H1 (cell line): ENCODE measurements at regions not wholly inside any gene's neighbourhood (a gene's known extent, or its start where the extent isn't known, plus 50 kb on each side); places are given as distances from the start of the nearest gene placed in this dataset.
"Not testable (repeated sequence)": the region's sequence is repeated elsewhere in the genome, so short reads cannot be mapped to it uniquely, and the experiment has no call there.

ENCODE experiments used
- CTCF ChIA-PET: fragments of 300-600 bp; sonication (Branson Sonifier 250); formaldehyde crosslinking; loops from one replicate; lab custom pipeline; 2021; ENCODE audit not compliant: partially characterized antibody; lab: Charles Lee
- POLR2A ChIA-PET: fragments of 300-600 bp; sonication (Branson Sonifier 250); formaldehyde crosslinking; loops from one replicate; lab custom pipeline; 2021; ENCODE audit warnings: inconsistent platforms; ENCODE audit not compliant: partially characterized antibody; lab: Charles Lee
- DNase-seq, 2 experiments: peaks; one replicate each; pipeline versions ENCODE4 v3.0.0 to v3.0.0-alpha.2; 2010 to 2022; ENCODE audit warnings: low spot score in 2 of 2, low read depth in 1 of 2, mixed read lengths in 1 of 2
- FAIRE-seq: peaks from 2 replicates; lab custom pipeline; 2011; peaks lifted over from hg19 to GRCh38; lab: Jason Lieb, UNC
- H2AFZ ChIP-seq: 2 replicates; pipeline ENCODE4 v1.8.1; 2012; ENCODE audit warnings: low read length, inconsistent platforms
- H2AK5ac ChIP-seq: 2 replicates; pipeline ENCODE4 v1.6.1; 2013; ENCODE audit warnings: low read depth, low read length
- H2BK120ac ChIP-seq: replicated peaks from 2 replicates; pipeline ENCODE3; 2013; ENCODE audit warnings: low read depth, low read length, inconsistent platforms
- H2BK12ac ChIP-seq: 2 replicates; pipeline ENCODE4 v1.6.1; 2013; ENCODE audit warnings: low read depth, low read length
- H2BK15ac ChIP-seq: 2 replicates; pipeline ENCODE4 v1.6.1; 2013; ENCODE audit warnings: low read length
- H2BK20ac ChIP-seq: 2 replicates; pipeline ENCODE4 v1.6.1; 2013; ENCODE audit warnings: low read length
- H2BK5ac ChIP-seq: 2 replicates; pipeline ENCODE4 v1.6.1; 2013; ENCODE audit warnings: low read depth, low read length
- H3K14ac ChIP-seq: 2 replicates; pipeline ENCODE4 v1.6.1; 2013; ENCODE audit warnings: inconsistent platforms; ENCODE audit not compliant: insufficient read length
- H3K18ac ChIP-seq: 2 replicates; pipeline ENCODE4 v1.6.1; 2013; ENCODE audit warnings: low read length; ENCODE audit errors: extremely low read depth
- H3K23ac ChIP-seq: 2 replicates; pipeline ENCODE4 v1.6.1; 2013; ENCODE audit warnings: inconsistent platforms; ENCODE audit not compliant: insufficient read length
- H3K23me2 ChIP-seq: 2 replicates; pipeline ENCODE4 v1.6.1; 2013; ENCODE audit warnings: low read depth, low read length
- H3K27ac ChIP-seq: 2 replicates; pipeline ENCODE4 v1.6.1; 2011; ENCODE audit warnings: low read depth, low read length, inconsistent platforms
- H3K27me3 ChIP-seq, 4 experiments: replicated peaks in 1 of 4; 1 replicate in 1 of 4; 2 replicates in 3 of 4; pipeline versions ENCODE4 v1.6.1 to v1.8.1; 2011 to 2013; ENCODE audit warnings: low read length in 3 of 4, mild to moderate bottlenecking in 3 of 4, inconsistent platforms in 2 of 4, mixed read lengths in 2 of 4, moderate library complexity in 1 of 4; ENCODE audit not compliant: control insufficient read depth in 3 of 4, insufficient read depth in 3 of 4; ENCODE audit errors: extremely low read depth in 1 of 4
- H3K36me3 ChIP-seq, 4 experiments: 2 replicates each; pipeline versions ENCODE4 v1.6.1 to v1.8.1; 2011 to 2013; ENCODE audit warnings: mild to moderate bottlenecking in 4 of 4, low read length in 3 of 4, moderate library complexity in 2 of 4, control low read depth in 1 of 4, inconsistent platforms in 1 of 4; ENCODE audit not compliant: insufficient read depth in 4 of 4, control insufficient read depth in 2 of 4
- H3K4ac ChIP-seq: replicated peaks from 2 replicates; pipeline ENCODE3; 2013; ENCODE audit warnings: low read length, low read depth, mixed read lengths, inconsistent platforms; ENCODE audit not compliant: insufficient read length
- H3K4me1 ChIP-seq, 4 experiments: replicated peaks in 1 of 4; 1 replicate in 1 of 4; 2 replicates in 3 of 4; pipeline versions ENCODE4 v1.6.1 to v1.8.1; 2011 to 2013; ENCODE audit warnings: low read length in 3 of 4, inconsistent platforms in 2 of 4, mixed read lengths in 1 of 4; ENCODE audit not compliant: insufficient read depth in 4 of 4, control insufficient read depth in 3 of 4
- H3K4me2 ChIP-seq, 2 experiments: 2 replicates each; pipeline versions ENCODE4 v1.6.1 to v1.8.1; 2011 to 2013; ENCODE audit warnings: low read depth in 2 of 2, low read length in 2 of 2, control low read depth in 1 of 2, inconsistent platforms in 1 of 2, mild to moderate bottlenecking in 1 of 2; ENCODE audit not compliant: insufficient read depth in 1 of 2
- H3K4me3 ChIP-seq, 4 experiments: fragments of 200-600, 300-600 bp in 1 of 4; sonication (generic), shearing (Covaris generic), sonication (Bioruptor Twin) in 1 of 4; 2 replicates each; pipeline versions ENCODE4 v1.5.1 to v1.8.1; 2011 to 2016; ENCODE audit warnings: low read length in 4 of 4, low read depth in 3 of 4, control low read depth in 2 of 4, inconsistent platforms in 2 of 4, mild to moderate bottlenecking in 2 of 4, mixed read lengths in 1 of 4, moderate library complexity in 1 of 4; ENCODE audit not compliant: insufficient read depth in 2 of 4; ENCODE audit errors: extremely low read depth in 1 of 4
- H3K56ac ChIP-seq: replicated peaks from 2 replicates; pipeline ENCODE3; 2013; ENCODE audit warnings: low read depth, mild to moderate bottlenecking, mixed read lengths, low read length, inconsistent platforms; ENCODE audit not compliant: insufficient read length
- H3K79me1 ChIP-seq: 2 replicates; pipeline ENCODE4 v1.6.1; 2013; ENCODE audit warnings: low read depth, low read length, control low read depth
- H3K79me2 ChIP-seq, 2 experiments: 2 replicates each; pipeline versions ENCODE4 v1.6.1 to v1.8.1; 2012 to 2013; ENCODE audit warnings: low read length in 2 of 2, mild to moderate bottlenecking in 2 of 2, inconsistent platforms in 1 of 2; ENCODE audit not compliant: insufficient read depth in 2 of 2, control insufficient read depth in 1 of 2
- H3K9ac ChIP-seq, 4 experiments: replicated peaks in 1 of 4; 1 replicate in 1 of 4; 2 replicates in 3 of 4; pipeline versions ENCODE4 v1.6.1 to v1.8.1; 2011 to 2013; ENCODE audit warnings: low read depth in 3 of 4, low read length in 3 of 4, control low read depth in 2 of 4, mild to moderate bottlenecking in 2 of 4, moderate library complexity in 2 of 4, inconsistent platforms in 1 of 4; ENCODE audit errors: extremely low read depth in 1 of 4
- H3K9me3 ChIP-seq, 2 experiments: 2 replicates each; pipeline versions ENCODE4 v1.6.1 to v1.8.1; 2012 to 2013; ENCODE audit warnings: mild to moderate bottlenecking in 2 of 2, moderate library complexity in 2 of 2, control low read depth in 1 of 2, inconsistent platforms in 1 of 2, low read depth in 1 of 2, low read length in 1 of 2, mixed read lengths in 1 of 2; ENCODE audit not compliant: insufficient read depth in 2 of 2
- H4K20me1 ChIP-seq, 2 experiments: replicated peaks in 1 of 2; 2 replicates each; pipeline versions ENCODE3 to v1.8.1; 2011 to 2013; ENCODE audit warnings: inconsistent platforms in 2 of 2, low read length in 2 of 2, mild to moderate bottlenecking in 1 of 2; ENCODE audit not compliant: insufficient read depth in 2 of 2, control insufficient read depth in 1 of 2
- H4K5ac ChIP-seq: 2 replicates; pipeline ENCODE4 v1.6.1; 2013; ENCODE audit warnings: low read length, low read depth, mixed read lengths, inconsistent platforms; ENCODE audit not compliant: insufficient read length
- H4K8ac ChIP-seq: 2 replicates; pipeline ENCODE4 v1.8.0; 2013; ENCODE audit warnings: mild to moderate bottlenecking, moderate library complexity, low read length, inconsistent platforms; ENCODE audit not compliant: insufficient read depth; ENCODE audit errors: extremely low read depth
- H4K91ac ChIP-seq: replicated peaks from 2 replicates; pipeline ENCODE3; 2013; ENCODE audit warnings: low read length, mixed read lengths, inconsistent platforms; ENCODE audit not compliant: insufficient read length
- WGBS, 2 experiments: shearing (Covaris generic) in 1 of 2; methylation state at CpG; one replicate each; pipeline versions ENCODE4 v1.1.6 to v1.1.7; 2013 to 2015; ENCODE audit warnings: low lambda C conversion rate in 2 of 2, mixed read lengths in 2 of 2, inconsistent platforms in 1 of 2, low coverage in 1 of 2, missing lambda C conversion rate in 1 of 2; ENCODE audit not compliant: insufficient replicate concordance in 2 of 2, insufficient coverage in 1 of 2, insufficient read length in 1 of 2; ENCODE audit errors: extremely low coverage in 1 of 2, missing lambda C conversion rate in 1 of 2; 5-methylcytosine and 5-hydroxymethylcytosine counted together

DNA sequence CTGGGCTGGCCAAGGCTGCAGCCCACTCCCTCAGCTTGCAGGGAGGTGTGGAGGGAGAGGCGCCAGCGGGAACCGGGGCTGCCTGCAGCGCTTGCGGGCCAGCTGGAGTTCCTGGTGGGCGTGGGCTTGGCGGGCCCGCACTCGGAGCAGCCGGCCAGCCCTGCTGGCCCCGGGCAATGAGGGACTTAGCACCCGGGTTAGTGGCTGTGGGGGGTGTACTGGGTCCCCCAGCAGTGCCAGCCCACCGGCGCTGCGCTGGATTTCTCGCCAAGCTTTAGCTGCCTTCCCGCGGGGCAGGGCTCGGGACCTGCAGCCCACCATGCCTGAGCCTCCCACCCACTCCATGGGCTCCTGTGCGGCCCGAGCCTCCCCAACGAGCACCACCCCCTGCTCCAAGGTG, 164.2 kb upstream of the NPY2R start:
- DNase-seq, H4K5ac ChIP-seq, H2AFZ ChIP-seq, H4K91ac ChIP-seq, H3K4me3 ChIP-seq, H3K23ac ChIP-seq, H3K4me1 ChIP-seq, H3K18ac ChIP-seq, H3K56ac ChIP-seq, H2BK15ac ChIP-seq, H3K14ac ChIP-seq, H3K9ac ChIP-seq, H3K79me1 ChIP-seq, H3K23me2 ChIP-seq, H2BK5ac ChIP-seq, H4K20me1 ChIP-seq, H3K79me2 ChIP-seq, H4K8ac ChIP-seq, H3K27ac ChIP-seq, FAIRE-seq, H3K27me3 ChIP-seq, H3K36me3 ChIP-seq, H3K4me2 ChIP-seq, H2BK20ac ChIP-seq, H2AK5ac ChIP-seq, H3K4ac ChIP-seq, POLR2A ChIA-PET, H2BK12ac ChIP-seq, H2BK120ac ChIP-seq, H3K9me3 ChIP-seq: not testable (repeated sequence)
- 96% methylated on average over 13 of the region's 22 CpGs; no CpG with 5 or more reads in 1 of the 2 experiments for WGBS, 2 experiments
- CTCF ChIA-PET: interaction anchor here (0.8 to 1.2 kb wide), 2 partner anchors 10 to 55 kb away, joined by 3 read pairs; no protein-coding TSS in a partner anchor
